T47D (cell line): ENCODE measurements at regions not wholly inside any gene's neighbourhood (a gene's known extent, or its start where the extent isn't known, plus 50 kb on each side); places are given as distances from the start of the nearest gene placed in this dataset.
A peak's percentile ranks its signal among the peaks of the same experiment; 100 is the strongest.

Experiments used
- DNase-seq, 2 experiments: peaks; one replicate each; pipeline versions ENCODE4 v3.0.0 to v3.0.0-alpha.2; 2011 to 2012; ENCODE audit warnings: low read depth in 1 of 2, low spot score in 1 of 2
- JUND ChIP-seq: IDR thresholded peaks from 2 replicates; pipeline ENCODE4 v1.6.1; 2012; ENCODE audit warnings: low read depth
- in situ Hi-C: cut with HindIII; loops from 2 replicates; pipeline ENCODE4 v1.10.0; 2016; ENCODE audit warnings: low sequenced_read_pairs, low pct_unique_long_range_greater_than_20kb

DNA sequence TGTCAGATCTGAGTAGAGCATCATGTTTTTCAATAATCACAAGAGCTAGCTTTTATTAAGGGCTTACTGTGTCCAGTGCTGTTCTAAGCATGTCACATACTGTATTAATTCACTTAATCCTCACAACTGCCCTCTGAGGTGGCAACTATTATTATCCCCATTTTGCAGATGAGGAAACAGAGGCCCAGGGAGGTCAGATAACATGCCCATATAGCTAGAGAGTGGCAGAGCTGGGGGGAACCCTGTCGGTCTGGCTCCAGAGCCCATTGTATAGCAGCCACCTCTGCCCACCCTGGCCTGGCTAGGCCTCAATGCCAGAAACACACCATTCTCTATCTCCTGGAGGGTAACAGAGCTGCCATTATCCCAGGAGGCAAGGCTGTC, 113.2 kb downstream of the B3GNT2 start:
- TF ChIP-seq JUND = no peak
- in situ Hi-C loops = no loop called here
- no peak for DNase-seq

GRCh38 chr2:62307469-62308389, 111.8 kb downstream of the B3GNT2 start:
- no peak for DNase-seq
- TF ChIP-seq JUND = no peak
- in situ Hi-C loops = no loop called here

DNA sequence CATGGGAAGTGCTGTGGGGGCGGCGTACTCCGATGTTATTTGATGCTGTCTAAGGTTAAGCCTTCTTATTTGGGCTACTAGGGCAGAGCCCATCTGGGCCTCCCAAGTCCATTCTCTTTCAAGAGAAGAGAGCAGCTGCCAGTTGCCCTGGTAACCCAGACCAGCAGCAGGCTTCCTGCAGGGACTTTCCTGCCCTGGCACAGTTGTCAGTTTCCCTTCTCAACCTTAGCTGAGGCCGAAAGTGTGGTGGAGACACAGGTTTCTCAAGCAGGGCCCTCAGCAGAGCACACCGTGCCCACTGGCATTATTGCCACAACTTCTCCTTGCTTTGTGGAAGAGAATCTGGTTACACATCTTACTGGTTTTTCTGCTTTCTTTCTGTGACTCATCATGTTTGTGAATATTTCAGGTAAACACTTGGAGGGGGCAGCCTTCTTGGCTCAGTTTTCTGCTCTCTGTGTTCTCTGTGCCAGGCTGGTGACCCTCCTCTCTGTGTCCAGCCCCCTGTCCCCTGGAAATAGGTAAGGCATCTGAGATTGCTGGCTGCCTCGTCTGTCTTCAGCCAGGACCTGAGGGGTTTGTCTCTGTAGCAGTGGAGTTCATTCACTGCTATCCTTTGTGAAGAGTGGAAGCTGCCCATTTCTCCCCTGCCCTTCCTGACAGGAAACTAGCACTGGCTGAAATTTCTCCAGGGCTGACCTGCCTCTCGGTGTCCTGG, 111.0 kb downstream of the B3GNT2 start:
- in situ Hi-C loops = no loop called here
- peak; percentile 84 for TF ChIP-seq JUND
- peak; percentile 18 to 94 for DNase-seq

GRCh38 chr2:62305421-62306176, 109.7 kb downstream of the B3GNT2 start:
- no peak for DNase-seq
- in situ Hi-C loops = no loop called here
- TF ChIP-seq JUND = no peak

GRCh38 chr2:62304429-62305417, 108.8 kb downstream of the B3GNT2 start:
- no peak for TF ChIP-seq JUND
- DNase-seq = peak; percentile 4 to 86
- in situ Hi-C loops = no loop called here

GRCh38 chr2:62303788-62304187, 107.9 kb downstream of the B3GNT2 start:
- no peak for DNase-seq
- in situ Hi-C loops = no loop called here
- no peak for TF ChIP-seq JUND

DNA sequence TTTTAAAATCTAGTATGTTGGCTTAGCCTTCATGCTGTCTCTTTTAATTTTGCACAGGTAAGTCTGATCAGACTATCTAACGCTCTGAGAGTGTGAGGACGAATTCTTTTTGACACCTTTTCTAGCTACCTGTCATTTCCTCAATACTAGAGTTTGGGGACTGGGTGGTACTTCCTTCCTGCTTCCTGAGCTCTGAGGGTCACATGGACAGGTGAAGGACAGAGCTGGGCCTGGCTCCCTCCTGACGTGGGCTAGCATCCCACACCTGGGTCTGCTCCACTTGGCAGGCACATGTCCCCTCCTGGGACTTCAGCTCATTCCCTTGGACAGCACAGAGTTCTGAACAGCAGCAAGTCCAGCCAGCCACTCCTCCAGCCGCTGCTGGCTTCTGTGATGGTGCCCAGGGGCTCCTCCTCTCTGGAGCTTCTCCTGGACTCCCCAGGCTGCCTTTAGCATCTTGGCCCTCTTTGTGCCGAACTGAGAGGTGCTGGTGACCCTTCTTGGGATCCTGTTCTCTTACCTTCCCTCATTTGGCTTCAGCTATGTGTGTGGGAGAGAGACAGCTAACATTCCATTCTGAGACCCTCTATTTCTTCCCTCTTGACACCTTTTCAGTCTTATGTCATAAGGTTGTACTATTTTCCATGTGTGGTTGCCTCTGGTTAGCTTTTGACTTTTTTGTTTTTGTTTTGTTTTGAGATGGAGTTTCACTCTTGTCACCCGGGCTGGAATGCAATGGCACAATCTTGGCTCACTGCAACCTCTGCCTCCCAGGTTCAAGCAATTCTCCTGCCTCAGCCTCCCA, 106.9 kb downstream of the B3GNT2 start:
- no peak for DNase-seq
- in situ Hi-C loops = no loop called here
- no peak for TF ChIP-seq JUND

DNA sequence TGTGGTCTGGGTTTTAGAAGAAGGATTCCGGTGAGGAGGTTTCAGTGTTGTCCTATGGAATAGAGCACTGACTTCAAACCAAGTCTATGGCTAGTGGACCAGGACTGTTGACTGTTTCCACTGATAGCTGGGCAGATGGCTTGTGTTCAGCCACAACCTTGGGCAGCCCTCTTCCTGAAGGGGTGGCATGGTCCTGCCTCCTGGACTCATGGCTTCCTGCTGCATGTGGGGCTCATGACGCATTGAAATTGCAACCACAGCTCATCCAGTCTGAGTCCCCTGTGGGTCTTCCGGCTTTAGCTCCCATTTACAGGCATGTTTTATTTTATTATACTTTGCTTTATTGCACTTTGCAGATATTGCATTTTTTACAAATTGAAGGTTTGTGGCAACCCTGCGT, 105.0 kb downstream of the B3GNT2 start:
- in situ Hi-C loops = no loop called here
- no peak for DNase-seq
- no peak for TF ChIP-seq JUND

- in situ Hi-C loops = no loop called here
- DNase-seq = peak in 1 of 2 experiments; percentile 45
- no peak for TF ChIP-seq JUND
Observed at GRCh38 chr2:62297624-62298010, 101.7 kb downstream of the B3GNT2 start.

- no peak for DNase-seq
- in situ Hi-C loops = no loop called here
- no peak for TF ChIP-seq JUND
Observed at GRCh38 chr2:62296832-62297623, 101.1 kb downstream of the B3GNT2 start.
